DND-41 (cell line): ENCODE measurements at regions not wholly inside any gene's neighbourhood (a gene's known extent, or its start where the extent isn't known, plus 50 kb on each side); places are given as distances from the start of the nearest gene placed in this dataset.

Experiments
- ATAC-seq: fragments of 200-7000 bp; cut with Tn5 transposase; 3 replicates; pipeline ENCODE4 v1.9.1; 2021; ENCODE audit warnings: low read depth; ENCODE audit not compliant: insufficient read depth
- DNase-seq: peaks from one replicate; pipeline ENCODE4 v3.0.0-alpha.2; 2020
- H2AFZ ChIP-seq: 2 replicates; pipeline ENCODE4 v1.6.0; 2012; ENCODE audit warnings: low read depth, low read length
- H3K27ac ChIP-seq: 2 replicates; pipeline ENCODE4 v1.5.1; 2012; ENCODE audit warnings: low read length, inconsistent platforms
- H3K27me3 ChIP-seq: fragments of 200-600 bp; sonication (generic); 2 replicates; pipeline ENCODE4 v1.6.0; 2012; ENCODE audit warnings: low read length, mild to moderate bottlenecking, inconsistent platforms; ENCODE audit not compliant: insufficient read depth, poor library complexity
- H3K36me3 ChIP-seq: 2 replicates; pipeline ENCODE4 v1.5.1; 2012; ENCODE audit warnings: low read length, inconsistent platforms; ENCODE audit not compliant: insufficient read depth
- H3K4me1 ChIP-seq: 2 replicates; pipeline ENCODE4 v1.5.1; 2012; ENCODE audit warnings: mild to moderate bottlenecking, low read length; ENCODE audit not compliant: insufficient read depth
- H3K4me2 ChIP-seq: 2 replicates; pipeline ENCODE4 v1.6.0; 2012; ENCODE audit warnings: mild to moderate bottlenecking, moderate library complexity, low read length, inconsistent platforms; ENCODE audit not compliant: insufficient read depth
- H3K4me3 ChIP-seq, 2 experiments: fragments of 200-600 bp in 1 of 2; shearing (Covaris generic) in 1 of 2; 2 replicates each; pipeline ENCODE4 v1.5.1; 2012 to 2016; ENCODE audit warnings: inconsistent platforms in 2 of 2, low read length in 2 of 2, mild to moderate bottlenecking in 2 of 2, low read depth in 1 of 2, moderate library complexity in 1 of 2
- H3K79me2 ChIP-seq: 2 replicates; pipeline ENCODE4 v1.6.0; 2012; ENCODE audit warnings: low read length, inconsistent platforms; ENCODE audit not compliant: insufficient read depth
- H3K9ac ChIP-seq: 2 replicates; pipeline ENCODE4 v1.6.0; 2012; ENCODE audit warnings: low read depth, mild to moderate bottlenecking, inconsistent platforms, low read length, moderate library complexity
- H3K9me3 ChIP-seq: 2 replicates; pipeline ENCODE4 v1.5.1; 2012; ENCODE audit warnings: low read length, moderate library complexity, mild to moderate bottlenecking, inconsistent platforms; ENCODE audit not compliant: insufficient read depth, severe bottlenecking
- H4K20me1 ChIP-seq: 2 replicates; pipeline ENCODE4 v1.6.0; 2012; ENCODE audit warnings: low read length; ENCODE audit not compliant: insufficient read depth
- CTCF ChIP-seq: IDR thresholded peaks from 2 replicates; pipeline ENCODE4 v1.5.1; 2012; ENCODE audit warnings: borderline replicate concordance, low read length, moderate library complexity, mild to moderate bottlenecking; ENCODE audit not compliant: poor library complexity, severe bottlenecking; ENCODE audit errors: extremely low read depth
- EZH2 ChIP-seq: IDR thresholded peaks from 3 replicates; pipeline ENCODE4 v1.6.1; 2012; ENCODE audit warnings: borderline replicate concordance, low read depth, mild to moderate bottlenecking, moderate library complexity, low read length, inconsistent platforms; ENCODE audit not compliant: severe bottlenecking

GRCh38 chr2:18169121-18169892 lies 290.8 kb downstream of the KCNS3 start:
- no peak for DNase-seq
- H3K4me1 ChIP-seq = no peaks in the 10 kb centered on the region

GRCh38 chr2:18167871-18168270 lies 289.4 kb downstream of the KCNS3 start:
- no peak overlapping the region for H3K27ac ChIP-seq
- no peaks in the 10 kb centered on the region for H3K9me3 ChIP-seq
- H3K4me2 ChIP-seq = no peak overlapping the region
- no peaks in the 10 kb centered on the region for H3K4me1 ChIP-seq
- H2AFZ ChIP-seq = no peak overlapping the region
- no peaks in the 10 kb centered on the region for H4K20me1 ChIP-seq
- H3K4me3 ChIP-seq = no peak overlapping the region
- no peak overlapping the region for H3K9ac ChIP-seq
- no peak for DNase-seq
- no peaks in the 10 kb centered on the region for H3K36me3 ChIP-seq
- H3K27me3 ChIP-seq = no peaks in the 10 kb centered on the region
- no peaks in the 10 kb centered on the region for H3K79me2 ChIP-seq
- ATAC-seq = no peak
- TF ChIP-seq CTCF = no peak
- TF ChIP-seq EZH2 = no peak

More at GRCh38 chr2:18169121-18169892, 290.8 kb downstream of the KCNS3 start:
- Histone ChIP-seq H2AFZ (no peak overlapping the region), H3K79me2 (no peaks in the 10 kb centered on the region), H4K20me1 (no peaks in the 10 kb centered on the region), H3K4me3 (no peak overlapping the region), H3K36me3 (no peaks in the 10 kb centered on the region), H3K4me2 (no peak overlapping the region), H3K27ac (no peak overlapping the region), H3K9ac (no peak overlapping the region), H3K9me3 (no peaks in the 10 kb centered on the region), H3K27me3 (no peaks in the 10 kb centered on the region)
- ATAC-seq = no peak
- TF ChIP-seq CTCF = no peak
- no peak for TF ChIP-seq EZH2

- TF ChIP-seq CTCF (no peak), EZH2 (no peak)
- no peaks in the 10 kb centered on the region for H3K36me3 ChIP-seq
- H3K27me3 ChIP-seq = no peaks in the 10 kb centered on the region
- H4K20me1 ChIP-seq = no peaks in the 10 kb centered on the region
- no peaks in the 10 kb centered on the region for H3K9me3 ChIP-seq
- no peaks in the 10 kb centered on the region for H3K4me1 ChIP-seq
- H2AFZ ChIP-seq = no peak overlapping the region
- no peak overlapping the region for H3K9ac ChIP-seq
- ATAC-seq = no peak
- H3K27ac ChIP-seq = no peak overlapping the region
- no peak overlapping the region for H3K4me2 ChIP-seq
- H3K4me3 ChIP-seq = no peak overlapping the region
- H3K79me2 ChIP-seq = no peaks in the 10 kb centered on the region
- no peak for DNase-seq
These were observed 283.2 kb downstream of the KCNS3 start for GRCh38 chr2:18161681-18162080.
